H1 (cell line): ENCODE measurements at regions not wholly inside any gene's neighbourhood (a gene's known extent, or its start where the extent isn't known, plus 50 kb on each side); places are given as distances from the start of the nearest gene placed in this dataset.

Source experiments
- EGR1 ChIP-seq: IDR thresholded peaks from 2 replicates; pipeline ENCODE4 v1.6.1; 2011; ENCODE audit warnings: low read depth, low read length, borderline replicate concordance
- FOSL1 ChIP-seq: IDR thresholded peaks from 2 replicates; pipeline ENCODE4 v1.6.1; 2011; ENCODE audit warnings: mild to moderate bottlenecking, low read depth, low read length, moderate library complexity; ENCODE audit not compliant: insufficient read depth
- HDAC6 ChIP-seq: IDR thresholded peaks from one replicate; pipeline ENCODE4 v1.7.1; 2012; ENCODE audit warnings: low read depth, mild to moderate bottlenecking, inconsistent platforms, low read length, moderate library complexity
- JUN ChIP-seq: IDR thresholded peaks from 2 replicates; pipeline ENCODE4 v1.6.1; 2011; ENCODE audit warnings: low read depth, mild to moderate bottlenecking, improper control_type of control experiment, low read length
- JUND ChIP-seq: IDR thresholded peaks from 2 replicates; pipeline ENCODE4 v1.6.1; 2011; ENCODE audit warnings: mild to moderate bottlenecking, improper control_type of control experiment, low read length
- MAFK ChIP-seq: IDR thresholded peaks from 2 replicates; pipeline ENCODE4 v1.6.1; 2012; ENCODE audit warnings: low read depth, mild to moderate bottlenecking, improper control_type of control experiment, low read length
- POLR2A ChIP-seq, 2 experiments: IDR thresholded peaks; 1 replicate in 1 of 2; 2 replicates in 1 of 2; pipeline ENCODE4 v1.6.1; 2011; ENCODE audit warnings: low read depth in 2 of 2, low read length in 2 of 2, mild to moderate bottlenecking in 2 of 2; ENCODE audit errors: control extremely low read depth in 1 of 2
- RAD21 ChIP-seq, 2 experiments: IDR thresholded peaks in 1 of 2; conservative IDR thresholded peaks in 1 of 2; 2 replicates each; pipeline ENCODE4 v1.6.1; 2011; ENCODE audit warnings: low read depth in 2 of 2, low read length in 2 of 2, improper control_type of control experiment in 1 of 2, inconsistent platforms in 1 of 2, mild to moderate bottlenecking in 1 of 2, moderate library complexity in 1 of 2
- SP1 ChIP-seq: IDR thresholded peaks from 2 replicates; pipeline ENCODE4 v1.6.1; 2011; ENCODE audit warnings: low read depth, low read length
- SP4 ChIP-seq: IDR thresholded peaks from 2 replicates; pipeline ENCODE4 v1.6.1; 2012; ENCODE audit warnings: low read length, inconsistent platforms
- TEAD4 ChIP-seq: IDR thresholded peaks from 2 replicates; pipeline ENCODE4 v1.6.1; 2012; ENCODE audit warnings: low read depth, low read length, inconsistent platforms, mixed read lengths
- TF ChIP-seq, protein P1 (sequence below), 3 experiments: IDR thresholded peaks; 1 replicate in 2 of 3; 2 replicates in 1 of 3; pipeline versions ENCODE4 v1.5.1 to v1.6.1; 2011; ENCODE audit warnings: low read length in 3 of 3, mild to moderate bottlenecking in 3 of 3, inconsistent platforms in 2 of 3, low read depth in 1 of 3, moderate library complexity in 1 of 3; ENCODE audit not compliant: insufficient read depth in 1 of 3; ENCODE audit errors: control extremely low read depth in 1 of 3

DNA sequence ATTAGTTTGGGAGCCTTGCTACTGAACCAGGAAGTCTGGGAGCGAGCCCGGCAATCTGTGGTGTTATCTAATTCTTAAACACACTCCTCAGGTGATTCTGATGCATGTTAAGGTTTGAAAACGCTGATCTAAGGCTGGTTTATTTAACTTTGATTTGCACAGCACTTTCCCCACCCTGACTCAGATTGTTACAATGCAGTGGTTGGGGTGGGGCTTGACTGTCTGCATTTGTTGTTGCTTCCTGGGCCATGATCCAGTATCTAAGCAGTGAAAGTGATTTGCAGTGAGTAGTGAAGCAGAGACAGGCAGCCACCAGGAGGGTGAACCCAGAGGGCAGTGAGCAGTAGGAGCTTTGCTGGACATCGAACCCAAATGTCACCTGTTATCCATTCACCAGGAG lies 81.6 kb upstream of the ARGLU1 start:
- TF ChIP-seq TEAD4 (no peak), JUND (no peak), RAD21 (IDR thresholded peaks at IDR 0.05 in 1 of 2, conservative IDR thresholded peaks at IDR 0.05 in 1 of 2; ENCODE audit: low read depth in 2 of 2, low read length in 2 of 2) (no peak), POLR2A (IDR thresholded peaks at IDR 0.05; ENCODE audit: control extremely low read depth in 1 of 2, low read depth in 2 of 2, low read length in 2 of 2) (no peak), FOSL1 (no peak), JUN (no peak), HDAC6 (no peak), EGR1 (no peak), SP1 (no peak), SP4 (no peak), MAFK (no peak)
- TF ChIP-seq, protein P1, sequence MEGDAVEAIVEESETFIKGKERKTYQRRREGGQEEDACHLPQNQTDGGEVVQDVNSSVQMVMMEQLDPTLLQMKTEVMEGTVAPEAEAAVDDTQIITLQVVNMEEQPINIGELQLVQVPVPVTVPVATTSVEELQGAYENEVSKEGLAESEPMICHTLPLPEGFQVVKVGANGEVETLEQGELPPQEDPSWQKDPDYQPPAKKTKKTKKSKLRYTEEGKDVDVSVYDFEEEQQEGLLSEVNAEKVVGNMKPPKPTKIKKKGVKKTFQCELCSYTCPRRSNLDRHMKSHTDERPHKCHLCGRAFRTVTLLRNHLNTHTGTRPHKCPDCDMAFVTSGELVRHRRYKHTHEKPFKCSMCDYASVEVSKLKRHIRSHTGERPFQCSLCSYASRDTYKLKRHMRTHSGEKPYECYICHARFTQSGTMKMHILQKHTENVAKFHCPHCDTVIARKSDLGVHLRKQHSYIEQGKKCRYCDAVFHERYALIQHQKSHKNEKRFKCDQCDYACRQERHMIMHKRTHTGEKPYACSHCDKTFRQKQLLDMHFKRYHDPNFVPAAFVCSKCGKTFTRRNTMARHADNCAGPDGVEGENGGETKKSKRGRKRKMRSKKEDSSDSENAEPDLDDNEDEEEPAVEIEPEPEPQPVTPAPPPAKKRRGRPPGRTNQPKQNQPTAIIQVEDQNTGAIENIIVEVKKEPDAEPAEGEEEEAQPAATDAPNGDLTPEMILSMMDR (IDR thresholded peaks at IDR 0.05; ENCODE audit: control extremely low read depth in 1 of 3, insufficient read depth in 1 of 3, low read depth in 1 of 3, low read length in 3 of 3): no peak
